NCI-H2196 treated with DMSO at 0.1 percent for 48 hours (cell line): ENCODE measurements at regions not wholly inside any gene's neighbourhood (a gene's known extent, or its start where the extent isn't known, plus 50 kb on each side); places are given as distances from the start of the nearest gene placed in this dataset.

ENCODE experiments used
- DNase-seq: peaks from one replicate; lab custom pipeline; 2025; ENCODE audit not compliant: unreplicated experiment; lab: John Stamatoyannopoulos, UW

- DNase-seq, result no peak
Observed at GRCh38 chr15:47577000-47577399, 140.3 kb upstream of the SEMA6D start.

- DNase-seq, result no peak
Observed at GRCh38 chr15:47577461-47577860, 139.8 kb upstream of the SEMA6D start.

GRCh38 chr15:47582233-47582632, 135.1 kb upstream of the SEMA6D start:
- DNase-seq, result no peak

- DNase-seq, result no peak
Observed at GRCh38 chr15:47584316-47584715, 133.0 kb upstream of the SEMA6D start.

- DNase-seq, result no peak
Observed at GRCh38 chr15:47586653-47587224, 130.6 kb upstream of the SEMA6D start.

- DNase-seq, result no peak
Observed at GRCh38 chr15:47587940-47588802, 129.1 kb upstream of the SEMA6D start.

- no peak for DNase-seq
Observed at GRCh38 chr15:47588958-47589357, 128.3 kb upstream of the SEMA6D start.

GRCh38 chr15:47598996-47599395, 118.3 kb upstream of the SEMA6D start:
- no peak for DNase-seq

- no peak for DNase-seq
Observed at GRCh38 chr15:47599806-47600205, 117.5 kb upstream of the SEMA6D start.

GRCh38 chr15:47602121-47602520, 115.2 kb upstream of the SEMA6D start:
- DNase-seq, result no peak

GRCh38 chr15:47603026-47603425, 114.3 kb upstream of the SEMA6D start:
- no peak for DNase-seq

- no peak for DNase-seq
Observed at GRCh38 chr15:47607695-47608094, 109.6 kb upstream of the SEMA6D start.

GRCh38 chr15:47609693-47610092, 107.6 kb upstream of the SEMA6D start:
- DNase-seq, result no peak

- DNase-seq, result no peak
Observed at GRCh38 chr15:47610736-47611135, 106.6 kb upstream of the SEMA6D start.

- DNase-seq, result no peak
Observed at GRCh38 chr15:47614360-47615011, 102.8 kb upstream of the SEMA6D start.

GRCh38 chr15:47616876-47617275, 100.4 kb upstream of the SEMA6D start:
- DNase-seq, result no peak

- DNase-seq, result no peak
Observed at GRCh38 chr15:47618241-47618640, 99.1 kb upstream of the SEMA6D start.

- no peak for DNase-seq
Observed at GRCh38 chr15:47620960-47621681, 96.2 kb upstream of the SEMA6D start.

- DNase-seq, result no peak
Observed at GRCh38 chr15:47622055-47622454, 95.2 kb upstream of the SEMA6D start.

- no peak for DNase-seq
Observed at GRCh38 chr15:47624503-47624902, 92.8 kb upstream of the SEMA6D start.

GRCh38 chr15:47639042-47639441, 78.3 kb upstream of the SEMA6D start:
- no peak for DNase-seq
